ENCODE measurements at regions not wholly inside any gene's neighbourhood (a gene's known extent, or its start where the extent isn't known, plus 50 kb on each side); places are given as distances from the start of the nearest gene placed in this dataset.
"Not testable (repeated sequence)": the region's sequence is repeated elsewhere in the genome, so short reads cannot be mapped to it uniquely, and the experiment has no call there.

GRCh38 chr16:16624367-16624766, 245.4 kb downstream of the NPIPA7 start:
- TF ChIP-seq EZH2 (IDR thresholded peaks at IDR 0.05; ENCODE audit: insufficient read depth, poor library complexity, severe bottlenecking); EZH2phosphoT487 (IDR thresholded peaks at IDR 0.05; ENCODE audit: insufficient read depth, low read depth): not testable (repeated sequence)
